ENCODE measurements at regions not wholly inside any gene's neighbourhood (a gene's known extent, or its start where the extent isn't known, plus 50 kb on each side); places are given as distances from the start of the nearest gene placed in this dataset.
"Not testable (repeated sequence)": the region's sequence is repeated elsewhere in the genome, so short reads cannot be mapped to it uniquely, and the experiment has no call there.

DNA sequence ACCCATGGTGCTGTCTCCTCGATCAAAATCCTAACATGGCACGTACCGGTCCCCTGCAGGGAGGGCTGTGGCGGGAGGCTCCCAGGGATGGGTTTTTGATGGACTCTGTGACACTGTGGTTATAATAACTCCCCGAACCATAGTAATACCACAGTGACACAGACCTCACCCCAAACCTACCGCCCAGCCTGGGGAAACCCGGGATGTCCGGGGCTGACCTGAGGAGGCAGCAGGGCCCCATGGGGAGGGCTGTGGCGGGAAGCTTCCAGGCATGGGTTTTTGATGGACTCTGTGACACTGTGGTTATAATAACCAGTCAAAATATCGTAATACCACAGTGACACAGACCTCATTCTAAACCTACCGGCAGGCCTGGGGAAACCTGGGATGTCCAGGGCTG, 378.0 kb downstream of the TMEM121 start:
- H3K4me3 ChIP-seq (ENCODE audit: low read depth, low read length), result no peak overlapping the region
- DNase-seq (ENCODE audit: low read depth), result no peak
- no peak for TF ChIP-seq MYC (IDR thresholded peaks at IDR 0.05; ENCODE audit: low read depth, low read length)
- TF ChIP-seq, protein P1, sequence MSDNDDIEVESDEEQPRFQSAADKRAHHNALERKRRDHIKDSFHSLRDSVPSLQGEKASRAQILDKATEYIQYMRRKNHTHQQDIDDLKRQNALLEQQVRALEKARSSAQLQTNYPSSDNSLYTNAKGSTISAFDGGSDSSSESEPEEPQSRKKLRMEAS (IDR thresholded peaks at IDR 0.05; ENCODE audit: low read depth, low read length), result no peak

GRCh38 chr14:105905456-105905855, 379.1 kb downstream of the TMEM121 start:
- TF ChIP-seq, protein P1 (IDR thresholded peaks at IDR 0.05; ENCODE audit: low read depth, low read length), result no peak
- no peak overlapping the region for H3K4me3 ChIP-seq (ENCODE audit: low read depth, low read length)
- no peak for DNase-seq (ENCODE audit: low read depth)

- TF ChIP-seq CTCF (IDR thresholded peaks at IDR 0.05; ENCODE audit: low read depth, low read length) (no peak), MYC (IDR thresholded peaks at IDR 0.05; ENCODE audit: low read depth, low read length) (no peak), POLR2A (IDR thresholded peaks at IDR 0.05; ENCODE audit: extremely low read depth, insufficient read length) (no peak)
- TF ChIP-seq, protein P1 (IDR thresholded peaks at IDR 0.05; ENCODE audit: low read depth, low read length), result no peak
- no peak overlapping the region for H3K4me3 ChIP-seq (ENCODE audit: low read depth, low read length)
- DNase-seq (ENCODE audit: low read depth), result no peak
These were observed 380.9 kb downstream of the TMEM121 start for GRCh38 chr14:105907276-105907675.

GRCh38 chr14:105908006-105908405, 381.6 kb downstream of the TMEM121 start:
- DNase-seq (ENCODE audit: low read depth), result no peak
- H3K4me3 ChIP-seq (ENCODE audit: low read depth, low read length), result no peak overlapping the region
- TF ChIP-seq CTCF (IDR thresholded peaks at IDR 0.05; ENCODE audit: low read depth, low read length), result no peak
- TF ChIP-seq MYC (IDR thresholded peaks at IDR 0.05; ENCODE audit: low read depth, low read length), result no peak
- TF ChIP-seq, protein P1 (IDR thresholded peaks at IDR 0.05; ENCODE audit: low read depth, low read length), result no peak

GRCh38 chr14:105908481-105908911, 382.1 kb downstream of the TMEM121 start:
- peak; percentile 94 for DNase-seq (ENCODE audit: low read depth)

DNA sequence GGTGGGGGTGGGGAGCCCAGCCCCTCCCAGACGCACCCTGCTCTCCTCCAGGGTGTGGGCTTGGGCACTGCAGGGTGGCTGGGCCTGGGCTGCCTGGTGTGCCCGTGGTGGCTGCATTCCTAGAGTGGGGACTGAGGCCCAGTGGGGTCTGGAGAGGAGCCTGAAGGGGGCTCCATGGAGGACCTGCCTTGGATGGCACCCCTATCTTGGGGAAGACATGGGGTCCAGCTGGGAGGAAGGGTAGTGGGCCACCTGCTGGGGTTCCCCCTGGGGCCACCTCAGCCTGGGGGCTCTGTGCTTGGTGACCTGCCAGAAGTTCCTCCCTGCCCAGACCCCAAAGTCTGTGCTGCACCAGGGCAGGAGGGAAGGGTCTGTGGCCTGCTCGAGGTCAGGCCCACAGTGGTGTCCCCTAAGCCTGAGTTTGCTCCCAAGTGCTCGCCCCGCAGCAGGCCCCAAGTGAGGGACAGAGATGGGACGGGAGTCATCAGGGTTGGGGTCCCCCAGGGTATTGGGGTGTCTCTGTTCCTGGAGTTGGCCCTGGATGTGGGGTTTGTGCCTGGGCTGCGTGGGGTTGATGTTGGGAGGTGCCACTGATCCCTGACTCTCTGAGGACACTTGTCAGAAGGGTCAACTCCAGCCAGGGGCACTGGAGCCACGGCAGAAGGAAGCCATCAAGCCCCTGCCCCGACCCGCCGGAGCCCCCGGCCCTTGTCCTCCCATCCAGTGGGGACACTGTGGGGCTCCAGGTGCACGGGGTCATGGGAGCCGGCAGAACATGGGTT, 382.9 kb downstream of the TMEM121 start:
- TF ChIP-seq, protein P1 (IDR thresholded peaks at IDR 0.05; ENCODE audit: low read depth, low read length), result no peak
- TF ChIP-seq CTCF (IDR thresholded peaks at IDR 0.05; ENCODE audit: low read depth, low read length), result no peak
- no peak for DNase-seq (ENCODE audit: low read depth)
- H3K4me3 ChIP-seq (ENCODE audit: low read depth, low read length), result no peak overlapping the region

More at GRCh38 chr14:105908481-105908911, 382.1 kb downstream of the TMEM121 start:
- TF ChIP-seq CTCF (IDR thresholded peaks at IDR 0.05; ENCODE audit: low read depth, low read length) (no peak), MYC (IDR thresholded peaks at IDR 0.05; ENCODE audit: low read depth, low read length) (peak; percentile 62), POLR2A (IDR thresholded peaks at IDR 0.05; ENCODE audit: extremely low read depth, insufficient read length) (no peak)
- TF ChIP-seq, protein P1 (IDR thresholded peaks at IDR 0.05; ENCODE audit: low read depth, low read length), result peak; percentile 53; the same call in 1 of the 2 replicates
- H3K4me3 ChIP-seq (ENCODE audit: low read depth, low read length), result no peak overlapping the region

GRCh38 chr14:105909828-105910120, 383.4 kb downstream of the TMEM121 start:
- not testable (repeated sequence) for DNase-seq (ENCODE audit: low read depth); H3K4me3 ChIP-seq (ENCODE audit: low read depth, low read length)

Data from NB4 (cell line).